HG02870 (cell line): ENCODE measurements at regions not wholly inside any gene's neighbourhood (a gene's known extent, or its start where the extent isn't known, plus 50 kb on each side); places are given as distances from the start of the nearest gene placed in this dataset.
"Not testable (repeated sequence)": the region's sequence is repeated elsewhere in the genome, so short reads cannot be mapped to it uniquely, and the experiment has no call there.

Experiments
- ATAC-seq: cut with Tn5 transposase; IDR thresholded peaks from one replicate; pipeline ENCODE4 v1.9.1; 2021; ENCODE audit warnings: mild to moderate bottlenecking, moderate library complexity; ENCODE audit not compliant: unreplicated experiment

- ATAC-seq = no peak
These were observed 1131.7 kb downstream of the SLITRK5 start for GRCh38 chr13:88802886-88803285.

GRCh38 chr13:88806438-88806837 is 1135.3 kb downstream of the SLITRK5 start:
- ATAC-seq = no peak

GRCh38 chr13:88817560-88817959 is 1146.4 kb downstream of the SLITRK5 start:
- no peak for ATAC-seq

GRCh38 chr13:88823114-88823513 is 1151.9 kb downstream of the SLITRK5 start:
- ATAC-seq = no peak

GRCh38 chr13:88824218-88824617 is 1153.0 kb downstream of the SLITRK5 start:
- ATAC-seq = no peak

GRCh38 chr13:88840085-88840484 is 1168.9 kb downstream of the SLITRK5 start:
- no peak for ATAC-seq

GRCh38 chr13:88852293-88852692 is 1181.1 kb downstream of the SLITRK5 start:
- not testable (repeated sequence) for ATAC-seq

GRCh38 chr13:88857256-88857655 is 1186.1 kb downstream of the SLITRK5 start:
- ATAC-seq = no peak

- no peak for ATAC-seq
These were observed 1191.0 kb downstream of the SLITRK5 start for GRCh38 chr13:88862095-88862620.

GRCh38 chr13:88863116-88863515 is 1191.9 kb downstream of the SLITRK5 start:
- ATAC-seq = no peak

GRCh38 chr13:88866195-88866594 is 1195.0 kb downstream of the SLITRK5 start:
- ATAC-seq = no peak

GRCh38 chr13:88883741-88884140 is 1212.6 kb downstream of the SLITRK5 start:
- no peak for ATAC-seq

GRCh38 chr13:88887045-88887662 is 1216.0 kb downstream of the SLITRK5 start:
- ATAC-seq = no peak

GRCh38 chr13:88895261-88895941 is 1224.2 kb downstream of the SLITRK5 start:
- no peak for ATAC-seq

- no peak for ATAC-seq
These were observed 1225.3 kb downstream of the SLITRK5 start for GRCh38 chr13:88896466-88896865.

GRCh38 chr13:88908961-88909441 is 1237.8 kb downstream of the SLITRK5 start:
- no peak for ATAC-seq

GRCh38 chr13:88919970-88920628 is 1248.9 kb downstream of the SLITRK5 start:
- ATAC-seq = no peak

GRCh38 chr13:88925954-88926353 is 1254.8 kb downstream of the SLITRK5 start:
- ATAC-seq = no peak

- no peak for ATAC-seq
These were observed 1255.8 kb downstream of the SLITRK5 start for GRCh38 chr13:88926890-88927502.

- no peak for ATAC-seq
These were observed 1261.8 kb downstream of the SLITRK5 start for GRCh38 chr13:88932950-88933349.

GRCh38 chr13:88937384-88937783 is 1266.2 kb downstream of the SLITRK5 start:
- ATAC-seq = no peak
